Right lobe of liver (tissue), 4 donors: ENCODE measurements at regions not wholly inside any gene's neighbourhood (a gene's known extent, or its start where the extent isn't known, plus 50 kb on each side); places are given as distances from the start of the nearest gene placed in this dataset.

Source experiments
- POLR2A ChIP-seq: fragments of 450-650 bp; IDR thresholded peaks from one replicate; pipeline ENCODE4 v1.6.1; 2017; ENCODE audit warnings: antibody characterized with exemption, mild to moderate bottlenecking
- TF ChIP-seq, protein P1 (sequence below), 4 donors: fragments of 200-600 bp in 3 of 4; fragments of 450-650 bp in 1 of 4; IDR thresholded peaks; one replicate each; pipeline versions ENCODE4 v1.5.1 to v1.8.0; 2016 to 2022; ENCODE audit warnings: antibody characterized with exemption in 4 of 4, mild to moderate bottlenecking in 2 of 4
- donor health status: DM: no; HTN: no; CAD: no.
- donor health status: DM: no; HTN: no; CAD: no.
- donor health status: DM: no; HTN: yes; CAD: no.

GRCh38 chr16:52756812-52757517 lies 210.0 kb upstream of the TOX3 start:
- TF ChIP-seq POLR2A: no peak
- TF ChIP-seq, protein P1, sequence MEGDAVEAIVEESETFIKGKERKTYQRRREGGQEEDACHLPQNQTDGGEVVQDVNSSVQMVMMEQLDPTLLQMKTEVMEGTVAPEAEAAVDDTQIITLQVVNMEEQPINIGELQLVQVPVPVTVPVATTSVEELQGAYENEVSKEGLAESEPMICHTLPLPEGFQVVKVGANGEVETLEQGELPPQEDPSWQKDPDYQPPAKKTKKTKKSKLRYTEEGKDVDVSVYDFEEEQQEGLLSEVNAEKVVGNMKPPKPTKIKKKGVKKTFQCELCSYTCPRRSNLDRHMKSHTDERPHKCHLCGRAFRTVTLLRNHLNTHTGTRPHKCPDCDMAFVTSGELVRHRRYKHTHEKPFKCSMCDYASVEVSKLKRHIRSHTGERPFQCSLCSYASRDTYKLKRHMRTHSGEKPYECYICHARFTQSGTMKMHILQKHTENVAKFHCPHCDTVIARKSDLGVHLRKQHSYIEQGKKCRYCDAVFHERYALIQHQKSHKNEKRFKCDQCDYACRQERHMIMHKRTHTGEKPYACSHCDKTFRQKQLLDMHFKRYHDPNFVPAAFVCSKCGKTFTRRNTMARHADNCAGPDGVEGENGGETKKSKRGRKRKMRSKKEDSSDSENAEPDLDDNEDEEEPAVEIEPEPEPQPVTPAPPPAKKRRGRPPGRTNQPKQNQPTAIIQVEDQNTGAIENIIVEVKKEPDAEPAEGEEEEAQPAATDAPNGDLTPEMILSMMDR (IDR thresholded peaks at IDR 0.05): no peak
